Nephron (organoid): ENCODE measurements at regions not wholly inside any gene's neighbourhood (a gene's known extent, or its start where the extent isn't known, plus 50 kb on each side); places are given as distances from the start of the nearest gene placed in this dataset.

Experiments
- H3K27ac Mint-ChIP-seq, 3 experiments: 2 replicates each; pipeline ENCODE4 v1.8.0; 2020; ENCODE audit warnings: mixed read lengths in 3 of 3, mild to moderate bottlenecking in 2 of 3, moderate library complexity in 1 of 3
- H3K27me3 Mint-ChIP-seq: 2 replicates; pipeline ENCODE4 v1.8.0; 2021; ENCODE audit warnings: low read depth, mild to moderate bottlenecking, moderate library complexity, mixed read lengths
- H3K36me3 Mint-ChIP-seq: 2 replicates; pipeline ENCODE4 v1.8.0; 2020; ENCODE audit warnings: low read depth, mixed read lengths
- H3K4me1 Mint-ChIP-seq: 2 replicates; pipeline ENCODE4 v1.8.0; 2020; ENCODE audit warnings: mixed read lengths
- H3K4me3 Mint-ChIP-seq, 3 experiments: 2 replicates each; pipeline ENCODE4 v1.8.0; 2020; ENCODE audit warnings: mild to moderate bottlenecking in 3 of 3, mixed read lengths in 3 of 3, moderate library complexity in 2 of 3
- H3K9me3 Mint-ChIP-seq: 2 replicates; pipeline ENCODE4 v1.8.0; 2020; ENCODE audit warnings: mixed read lengths
- CTCF ChIP-seq, 3 experiments: fragments of 200-600 bp; sonication (generic); IDR thresholded peaks; one replicate each; pipeline ENCODE4 v1.5.0; 2021; ENCODE audit warnings: antibody characterized with exemption in 3 of 3; ENCODE audit not compliant: unreplicated experiment in 3 of 3

- H3K4me3 Mint-ChIP-seq, result no peak overlapping the region
- peaks cover 13% of the 10 kb centered on the region for H3K4me1 Mint-ChIP-seq
- no peaks in the 10 kb centered on the region for H3K9me3 Mint-ChIP-seq
- H3K36me3 Mint-ChIP-seq, result no peaks in the 10 kb centered on the region
- TF ChIP-seq CTCF (IDR thresholded peaks at IDR 0.05; ENCODE audit: unreplicated experiment in 3 of 3), result no peak
- no peaks in the 10 kb centered on the region for H3K27me3 Mint-ChIP-seq
- H3K27ac Mint-ChIP-seq, result no peak overlapping the region
Measured at GRCh38 chr13:53266757-53267156, 238.1 kb downstream of the OLFM4 start.

GRCh38 chr13:53269634-53270033 is 241.0 kb downstream of the OLFM4 start:
- Mint-ChIP-seq H3K27me3 (no peaks in the 10 kb centered on the region), H3K27ac (no peak overlapping the region), H3K4me1 (peaks cover 12% of the 10 kb centered on the region), H3K36me3 (no peaks in the 10 kb centered on the region), H3K4me3 (no peak overlapping the region), H3K9me3 (no peaks in the 10 kb centered on the region)
- TF ChIP-seq CTCF (IDR thresholded peaks at IDR 0.05; ENCODE audit: unreplicated experiment in 3 of 3), result no peak

GRCh38 chr13:53272873-53273272 is 244.3 kb downstream of the OLFM4 start:
- no peaks in the 10 kb centered on the region for H3K27me3 Mint-ChIP-seq
- H3K36me3 Mint-ChIP-seq, result no peaks in the 10 kb centered on the region
- no peak for TF ChIP-seq CTCF (IDR thresholded peaks at IDR 0.05; ENCODE audit: unreplicated experiment in 3 of 3)
- H3K4me1 Mint-ChIP-seq, result peaks cover 6% of the 10 kb centered on the region
- no peak overlapping the region for H3K27ac Mint-ChIP-seq
- no peak overlapping the region for H3K4me3 Mint-ChIP-seq
- no peaks in the 10 kb centered on the region for H3K9me3 Mint-ChIP-seq

GRCh38 chr13:53276265-53276664 is 247.7 kb downstream of the OLFM4 start:
- peaks cover 2% of the 10 kb centered on the region for H3K9me3 Mint-ChIP-seq
- no peak for TF ChIP-seq CTCF (IDR thresholded peaks at IDR 0.05; ENCODE audit: unreplicated experiment in 3 of 3)
- H3K4me3 Mint-ChIP-seq, result no peak overlapping the region
- no peaks in the 10 kb centered on the region for H3K4me1 Mint-ChIP-seq
- H3K27me3 Mint-ChIP-seq, result no peaks in the 10 kb centered on the region
- H3K36me3 Mint-ChIP-seq, result no peaks in the 10 kb centered on the region
- no peak overlapping the region for H3K27ac Mint-ChIP-seq

- H3K36me3 Mint-ChIP-seq, result no peaks in the 10 kb centered on the region
- H3K4me1 Mint-ChIP-seq, result no peaks in the 10 kb centered on the region
- TF ChIP-seq CTCF (IDR thresholded peaks at IDR 0.05; ENCODE audit: unreplicated experiment in 3 of 3), result no peak
- no peak overlapping the region for H3K27ac Mint-ChIP-seq
- peaks cover 6% of the 10 kb centered on the region for H3K9me3 Mint-ChIP-seq
- H3K27me3 Mint-ChIP-seq, result no peaks in the 10 kb centered on the region
- H3K4me3 Mint-ChIP-seq, result no peak overlapping the region
Measured at GRCh38 chr13:53281677-53282076, 253.1 kb downstream of the OLFM4 start.

- peaks cover 9% of the 10 kb centered on the region for H3K27me3 Mint-ChIP-seq
- no peak overlapping the region for H3K27ac Mint-ChIP-seq
- no peak for TF ChIP-seq CTCF (IDR thresholded peaks at IDR 0.05; ENCODE audit: unreplicated experiment in 3 of 3)
- H3K4me1 Mint-ChIP-seq, result no peaks in the 10 kb centered on the region
- H3K36me3 Mint-ChIP-seq, result no peaks in the 10 kb centered on the region
- H3K9me3 Mint-ChIP-seq, result peaks cover 4% of the 10 kb centered on the region
- H3K4me3 Mint-ChIP-seq, result no peak overlapping the region
Measured at GRCh38 chr13:53285896-53286430, 257.4 kb downstream of the OLFM4 start.
